Activated T-helper 2 cell treated with anti-CD3 and anti-CD28 coated beads, Interferon-gamma antibody, Interleukin-2, Interleukin-4, amounts not matched to agents 10 μg/mL and 5 μg/mL and 100 μg/mL, durations not matched to agents 14 hours and 24 hours and 36 hours (primary cell): ENCODE measurements at regions not wholly inside any gene's neighbourhood (a gene's known extent, or its start where the extent isn't known, plus 50 kb on each side); places are given as distances from the start of the nearest gene placed in this dataset.

Experiments
- DNase-seq: peaks from one replicate; pipeline ENCODE4 v3.0.0; 2021; ENCODE audit warnings: low spot score
- H3K27ac Mint-ChIP-seq: one replicate; pipeline ENCODE4 v1.8.0; 2021; ENCODE audit warnings: mixed read lengths
- H3K27me3 Mint-ChIP-seq: one replicate; pipeline ENCODE4 v1.8.0; 2021; ENCODE audit warnings: low read depth, mixed read lengths
- H3K36me3 Mint-ChIP-seq: one replicate; pipeline ENCODE4 v1.8.0; 2021; ENCODE audit warnings: low read depth, mixed read lengths
- H3K4me1 Mint-ChIP-seq: one replicate; pipeline ENCODE4 v1.8.0; 2021; ENCODE audit warnings: low read depth, mixed read lengths
- H3K4me3 Mint-ChIP-seq: one replicate; pipeline ENCODE4 v1.8.0; 2021; ENCODE audit warnings: low read depth, mild to moderate bottlenecking, moderate library complexity, mixed read lengths
- H3K9me3 Mint-ChIP-seq: one replicate; pipeline ENCODE4 v1.8.0; 2021; ENCODE audit warnings: mixed read lengths
- intact Hi-C: fragments of 100-400 bp; cut with micrococcal nuclease; formaldehyde crosslinking; loops from one replicate; pipeline ENCODE4 v1.15.1; 2023

- H3K9me3 Mint-ChIP-seq, result no peaks in the 10 kb centered on the region
- H3K27ac Mint-ChIP-seq, result peak overlapping the region; percentile 74
- no peak overlapping the region for H3K4me3 Mint-ChIP-seq
- peaks cover 77% of the 10 kb centered on the region for H3K4me1 Mint-ChIP-seq
- H3K27me3 Mint-ChIP-seq, result no peaks in the 10 kb centered on the region
- DNase-seq, result no peak
- intact Hi-C loops, result loop anchor here (2.0 kb wide), 1 partner anchor 52 kb away; no protein-coding TSS in a partner anchor
- no peaks in the 10 kb centered on the region for H3K36me3 Mint-ChIP-seq
Observed at GRCh38 chr15:31266712-31267111, 59.9 kb upstream of the KLF13 start.

DNA sequence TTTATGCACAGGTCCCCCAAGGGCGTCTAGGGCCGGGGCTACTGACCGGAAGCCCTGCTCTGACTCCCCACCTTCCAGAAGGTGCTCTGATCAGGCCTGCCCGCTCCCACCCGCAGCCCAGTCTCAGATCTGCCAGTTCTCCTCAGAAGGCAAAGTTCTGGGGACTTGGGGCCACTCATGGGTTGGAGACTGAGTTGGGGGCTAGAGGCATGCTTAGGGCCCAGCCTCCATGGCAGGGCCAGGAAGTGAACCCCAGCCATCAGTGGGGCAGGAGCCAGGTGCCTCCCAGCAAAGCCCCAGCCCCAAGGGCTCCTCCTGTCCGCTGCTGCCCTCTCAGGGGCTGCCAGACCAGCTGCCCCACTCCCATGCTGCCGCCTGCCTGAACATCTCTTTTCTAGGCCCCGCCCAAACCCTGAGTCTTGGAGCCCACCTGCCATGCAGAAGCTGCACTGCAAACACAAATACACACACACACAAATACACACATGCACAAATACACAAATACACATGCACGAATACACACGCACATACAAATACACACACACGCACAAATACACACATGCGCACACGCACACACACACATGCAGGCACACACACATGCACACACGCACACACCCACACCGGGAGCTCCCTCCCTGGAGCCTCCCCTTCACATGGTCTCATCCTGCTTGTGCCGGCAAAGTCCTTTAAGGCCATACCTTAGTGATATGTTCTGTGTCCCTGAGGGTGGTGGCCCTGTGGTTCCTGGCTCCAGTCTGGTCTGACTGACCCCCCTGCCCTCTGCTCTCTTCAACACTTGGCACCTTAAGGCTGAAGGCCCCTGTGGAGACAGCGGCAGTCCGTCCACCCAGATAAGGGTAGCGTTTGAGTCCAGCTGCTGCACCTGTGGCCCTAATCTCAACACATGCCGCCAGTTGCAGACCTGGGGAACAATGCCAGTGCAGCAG is 59.2 kb upstream of the KLF13 start:
- no peaks in the 10 kb centered on the region for H3K36me3 Mint-ChIP-seq
- peak overlapping the region; percentile 0 for H3K4me3 Mint-ChIP-seq
- peak; percentile 8 for DNase-seq
- no peaks in the 10 kb centered on the region for H3K9me3 Mint-ChIP-seq
- H3K27me3 Mint-ChIP-seq, result no peaks in the 10 kb centered on the region
- intact Hi-C loops, result loop anchor here (2.0 kb wide), 1 partner anchor 53 kb away; no protein-coding TSS in a partner anchor
- no peak overlapping the region for H3K27ac Mint-ChIP-seq
- peaks cover 71% of the 10 kb centered on the region for H3K4me1 Mint-ChIP-seq

GRCh38 chr15:31268108-31268501 is 58.5 kb upstream of the KLF13 start:
- peak; percentile 7 for DNase-seq
- Mint-ChIP-seq H3K27ac (no peak overlapping the region), H3K4me3 (no peak overlapping the region), H3K4me1 (peaks cover 64% of the 10 kb centered on the region), H3K9me3 (no peaks in the 10 kb centered on the region), H3K27me3 (no peaks in the 10 kb centered on the region), H3K36me3 (no peaks in the 10 kb centered on the region)
- intact Hi-C loops, result no loop called here

DNA sequence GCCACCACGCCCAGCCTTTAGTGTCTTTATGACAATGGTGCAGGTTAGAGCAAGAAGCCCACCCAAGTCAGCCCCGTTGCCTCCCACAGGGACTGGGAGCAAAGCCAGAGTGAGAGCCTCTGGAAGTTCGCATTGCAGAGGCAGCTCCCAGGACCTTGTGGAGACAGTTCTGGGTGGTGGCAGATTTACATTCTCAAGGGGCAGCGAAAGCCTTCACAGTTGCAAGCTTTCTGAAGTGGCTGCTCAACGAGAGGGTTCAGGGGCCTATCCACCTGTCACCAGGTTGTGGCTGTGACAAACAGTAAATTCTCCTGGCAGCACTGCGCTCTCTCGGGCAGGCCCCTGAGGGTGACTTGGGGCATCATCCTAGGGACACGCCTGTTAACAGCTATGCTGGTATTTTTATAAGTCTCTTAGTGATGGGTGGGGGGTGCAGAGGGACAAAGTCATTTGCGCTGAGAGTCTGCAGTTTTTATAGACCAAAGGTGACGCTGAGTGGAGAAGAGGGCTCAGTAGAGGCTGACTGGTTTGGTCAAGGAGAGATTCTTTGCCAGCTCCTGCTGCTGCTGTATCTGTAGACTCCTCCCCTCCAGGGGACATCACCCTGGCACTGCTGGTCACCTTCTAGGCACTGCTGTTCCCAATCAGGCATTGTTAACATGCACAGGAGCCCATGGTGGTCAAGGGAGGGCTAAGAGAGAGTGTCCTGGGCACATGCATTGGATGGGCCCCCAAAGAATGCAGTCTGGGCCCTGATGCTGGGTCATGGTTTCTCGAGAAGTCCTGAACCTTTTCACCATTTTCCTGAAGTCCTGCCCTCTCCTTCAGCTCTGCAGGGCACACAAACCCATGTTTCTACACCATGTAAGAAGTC is 57.5 kb upstream of the KLF13 start:
- H3K36me3 Mint-ChIP-seq, result no peaks in the 10 kb centered on the region
- H3K4me1 Mint-ChIP-seq, result peaks cover 55% of the 10 kb centered on the region
- no peaks in the 10 kb centered on the region for H3K27me3 Mint-ChIP-seq
- H3K4me3 Mint-ChIP-seq, result no peak overlapping the region
- peak; percentile 6 for DNase-seq
- intact Hi-C loops, result no loop called here
- H3K9me3 Mint-ChIP-seq, result no peaks in the 10 kb centered on the region
- no peak overlapping the region for H3K27ac Mint-ChIP-seq

- Mint-ChIP-seq H3K27me3 (no peaks in the 10 kb centered on the region), H3K4me3 (no peak overlapping the region), H3K36me3 (no peaks in the 10 kb centered on the region), H3K9me3 (no peaks in the 10 kb centered on the region), H3K4me1 (peaks cover 54% of the 10 kb centered on the region), H3K27ac (no peak overlapping the region)
- intact Hi-C loops, result no loop called here
- peak; percentile 4 for DNase-seq
Observed at GRCh38 chr15:31269816-31270575, 56.6 kb upstream of the KLF13 start.

DNA sequence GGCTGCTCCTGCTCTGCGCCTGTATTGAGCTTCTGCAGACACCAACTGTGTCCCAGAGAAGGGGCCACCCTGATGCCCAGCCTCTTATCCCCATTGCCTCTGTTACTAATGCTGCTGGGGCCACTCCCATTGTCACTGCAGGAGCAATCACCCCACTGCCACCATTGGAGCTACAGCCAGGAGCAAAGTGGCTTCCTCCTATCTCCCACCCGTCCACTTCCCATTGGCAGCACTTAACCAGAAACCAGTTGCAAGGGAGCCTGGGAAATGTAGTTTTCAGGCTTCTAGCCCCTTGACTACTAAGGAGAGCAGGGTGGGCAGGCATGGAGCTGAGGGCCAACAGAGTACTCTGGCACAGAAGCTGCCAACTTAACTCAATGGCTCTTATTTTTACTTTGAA is 55.9 kb upstream of the KLF13 start:
- DNase-seq, result peak; percentile 4
- H3K36me3 Mint-ChIP-seq, result no peaks in the 10 kb centered on the region
- peaks cover 47% of the 10 kb centered on the region for H3K4me1 Mint-ChIP-seq
- H3K27ac Mint-ChIP-seq, result no peak overlapping the region
- intact Hi-C loops, result no loop called here
- H3K9me3 Mint-ChIP-seq, result no peaks in the 10 kb centered on the region
- H3K4me3 Mint-ChIP-seq, result no peak overlapping the region
- no peaks in the 10 kb centered on the region for H3K27me3 Mint-ChIP-seq

- H3K4me3 Mint-ChIP-seq, result no peak overlapping the region
- no peaks in the 10 kb centered on the region for H3K27me3 Mint-ChIP-seq
- peaks cover 45% of the 10 kb centered on the region for H3K4me1 Mint-ChIP-seq
- H3K9me3 Mint-ChIP-seq, result no peaks in the 10 kb centered on the region
- intact Hi-C loops, result no loop called here
- H3K27ac Mint-ChIP-seq, result no peak overlapping the region
- H3K36me3 Mint-ChIP-seq, result no peaks in the 10 kb centered on the region
- peak; percentile 5 for DNase-seq
Observed at GRCh38 chr15:31271224-31271635, 55.4 kb upstream of the KLF13 start.

DNA sequence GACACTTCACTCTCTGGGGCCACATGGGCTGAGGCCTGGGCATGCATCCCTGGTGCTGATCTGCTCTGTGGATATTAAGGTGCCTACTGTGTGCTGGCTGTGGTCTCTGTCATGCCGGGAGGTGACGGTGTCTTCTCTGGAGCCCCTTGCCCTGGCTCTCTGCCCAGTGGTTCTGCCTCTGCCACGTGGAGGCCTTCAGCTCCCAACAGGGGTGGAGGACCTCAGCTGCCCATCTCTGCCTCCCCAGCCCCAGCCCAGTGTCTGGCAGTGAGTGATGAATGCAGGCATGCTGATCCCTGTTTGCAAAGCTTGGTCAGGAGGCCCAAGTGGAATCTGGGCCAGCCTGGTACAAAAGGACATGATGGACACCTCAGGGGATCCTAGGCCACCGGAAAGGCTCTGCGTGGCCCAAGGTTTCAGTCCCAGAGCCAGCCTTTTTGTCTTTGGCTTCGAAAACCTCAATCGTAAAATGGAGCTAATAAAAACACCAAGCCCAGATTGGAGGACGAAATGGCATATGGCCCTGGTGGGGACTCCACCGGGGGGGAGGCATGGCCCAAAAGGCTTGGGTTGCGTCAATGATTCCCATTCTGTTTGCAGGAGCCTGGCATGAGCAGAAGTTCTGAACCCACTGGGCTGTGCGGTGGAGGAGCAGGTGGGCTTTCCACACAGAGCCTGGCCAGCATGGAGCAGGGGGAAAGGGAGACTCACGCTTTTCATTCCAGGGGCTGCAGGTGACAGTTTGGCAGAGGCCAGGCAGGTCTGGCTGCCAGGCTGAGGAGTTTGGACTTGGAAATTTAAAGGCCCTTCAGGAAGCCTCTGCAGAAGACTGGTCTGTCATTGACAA is 54.7 kb upstream of the KLF13 start:
- Mint-ChIP-seq H3K27ac (no peak overlapping the region), H3K9me3 (no peaks in the 10 kb centered on the region), H3K4me3 (no peak overlapping the region), H3K4me1 (peaks cover 39% of the 10 kb centered on the region), H3K36me3 (no peaks in the 10 kb centered on the region), H3K27me3 (no peaks in the 10 kb centered on the region)
- DNase-seq, result peak; percentile 7
- intact Hi-C loops, result no loop called here

DNA sequence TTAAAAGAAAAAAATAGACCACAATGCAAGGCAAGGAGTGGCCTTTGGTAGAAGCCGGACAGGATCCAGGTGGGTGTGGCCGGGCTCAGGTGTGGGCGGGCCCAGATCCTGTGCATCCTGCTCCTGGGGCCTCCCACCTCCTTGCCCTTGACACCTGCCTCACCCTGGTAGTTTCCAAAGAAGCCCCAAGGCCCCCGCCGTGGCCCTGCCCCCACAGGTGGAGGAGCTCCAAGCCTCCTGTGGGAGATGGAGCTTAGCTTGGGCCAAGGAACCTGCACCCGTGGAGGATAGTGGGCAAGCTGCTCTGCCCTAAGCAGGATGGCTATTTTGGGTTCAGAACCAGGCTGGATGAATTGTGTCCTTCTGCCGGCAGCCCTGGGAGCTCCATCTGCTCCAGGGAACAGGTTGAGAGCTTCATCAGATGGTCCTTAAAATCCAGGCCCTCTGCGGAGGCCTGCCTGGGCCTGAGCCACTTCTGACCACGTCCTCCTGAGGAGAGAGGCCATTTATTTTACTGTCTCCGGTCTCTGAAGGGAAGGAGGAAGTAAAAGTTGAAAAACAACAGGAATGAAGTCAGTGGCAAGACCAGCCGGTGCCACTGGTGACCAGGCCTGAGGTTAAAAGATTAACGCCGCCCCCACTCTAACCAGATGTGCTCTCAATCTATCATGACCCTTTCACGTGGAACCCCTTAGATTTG is 53.9 kb upstream of the KLF13 start:
- no peaks in the 10 kb centered on the region for H3K36me3 Mint-ChIP-seq
- H3K27me3 Mint-ChIP-seq, result no peaks in the 10 kb centered on the region
- no peak overlapping the region for H3K27ac Mint-ChIP-seq

GRCh38 chr15:31273258-31273941 is 53.2 kb upstream of the KLF13 start:
- Mint-ChIP-seq H3K27me3 (no peaks in the 10 kb centered on the region), H3K4me1 (peaks cover 24% of the 10 kb centered on the region), H3K36me3 (no peaks in the 10 kb centered on the region), H3K4me3 (no peak overlapping the region), H3K9me3 (no peaks in the 10 kb centered on the region), H3K27ac (no peak overlapping the region)
- peak; percentile 4 for DNase-seq
- intact Hi-C loops, result no loop called here

More for the DNA sequence above, 53.9 kb upstream of the KLF13 start:
- peak; percentile 6 for DNase-seq
- H3K4me1 Mint-ChIP-seq, result peaks cover 31% of the 10 kb centered on the region
- no peak overlapping the region for H3K4me3 Mint-ChIP-seq
- H3K9me3 Mint-ChIP-seq, result no peaks in the 10 kb centered on the region
- intact Hi-C loops, result no loop called here
